HG02884 (cell line): ENCODE measurements at regions not wholly inside any gene's neighbourhood (a gene's known extent, or its start where the extent isn't known, plus 50 kb on each side); places are given as distances from the start of the nearest gene placed in this dataset.
"Not testable (repeated sequence)": the region's sequence is repeated elsewhere in the genome, so short reads cannot be mapped to it uniquely, and the experiment has no call there.

Source experiments
- ATAC-seq: cut with Tn5 transposase; IDR thresholded peaks from one replicate; pipeline ENCODE4 v1.9.1; 2021; ENCODE audit warnings: mild to moderate bottlenecking, moderate library complexity; ENCODE audit not compliant: unreplicated experiment

- no peak for ATAC-seq
Observed at GRCh38 chr6:15082708-15083107, 163.2 kb upstream of the JARID2 start.

DNA sequence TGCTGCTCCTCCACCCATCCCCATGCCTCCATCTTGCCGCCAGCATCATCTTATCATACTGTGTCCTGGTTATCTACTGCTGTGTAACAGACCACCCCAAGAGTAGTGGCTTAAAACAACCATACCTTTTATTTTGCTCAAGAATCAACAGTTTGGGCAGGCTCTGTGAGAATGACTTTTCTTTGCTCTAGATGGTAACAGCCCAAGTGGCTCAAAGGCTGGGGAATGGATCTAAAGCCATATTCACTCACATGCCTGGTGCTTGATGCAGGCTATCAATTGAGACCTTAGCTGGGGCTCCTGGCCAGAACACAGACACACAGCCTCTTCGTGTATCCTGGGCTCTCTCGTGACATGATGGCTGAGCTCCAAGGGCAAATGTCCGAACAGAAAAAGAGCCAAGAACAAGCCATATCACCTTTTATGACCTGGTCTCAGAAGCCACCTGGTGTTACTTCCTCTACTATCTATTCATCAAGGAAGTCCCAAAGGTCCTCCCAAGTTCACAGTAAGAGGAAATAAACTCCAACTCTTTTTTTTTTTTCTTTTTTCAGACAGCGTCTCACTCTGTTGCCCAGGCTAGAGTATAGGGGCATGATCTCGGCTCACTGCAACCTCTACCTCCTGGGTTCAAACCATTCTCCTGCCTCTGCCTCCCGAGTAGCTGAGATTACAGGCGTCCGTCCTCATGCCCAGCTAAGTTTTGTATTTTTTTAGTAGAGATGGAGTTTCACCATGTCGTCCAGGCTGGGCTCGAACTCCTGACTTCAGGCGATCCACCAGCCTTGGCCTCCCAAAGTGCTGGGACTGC, 159.3 kb upstream of the JARID2 start:
- no peak for ATAC-seq

GRCh38 chr6:15087186-15087589, 158.7 kb upstream of the JARID2 start:
- ATAC-seq = no peak

- ATAC-seq = no peak
Observed at GRCh38 chr6:15088904-15089568, 156.8 kb upstream of the JARID2 start.

- no peak for ATAC-seq
Observed at GRCh38 chr6:15089569-15090144, 156.2 kb upstream of the JARID2 start.

- no peak for ATAC-seq
Observed at GRCh38 chr6:15090145-15090579, 155.7 kb upstream of the JARID2 start.

DNA sequence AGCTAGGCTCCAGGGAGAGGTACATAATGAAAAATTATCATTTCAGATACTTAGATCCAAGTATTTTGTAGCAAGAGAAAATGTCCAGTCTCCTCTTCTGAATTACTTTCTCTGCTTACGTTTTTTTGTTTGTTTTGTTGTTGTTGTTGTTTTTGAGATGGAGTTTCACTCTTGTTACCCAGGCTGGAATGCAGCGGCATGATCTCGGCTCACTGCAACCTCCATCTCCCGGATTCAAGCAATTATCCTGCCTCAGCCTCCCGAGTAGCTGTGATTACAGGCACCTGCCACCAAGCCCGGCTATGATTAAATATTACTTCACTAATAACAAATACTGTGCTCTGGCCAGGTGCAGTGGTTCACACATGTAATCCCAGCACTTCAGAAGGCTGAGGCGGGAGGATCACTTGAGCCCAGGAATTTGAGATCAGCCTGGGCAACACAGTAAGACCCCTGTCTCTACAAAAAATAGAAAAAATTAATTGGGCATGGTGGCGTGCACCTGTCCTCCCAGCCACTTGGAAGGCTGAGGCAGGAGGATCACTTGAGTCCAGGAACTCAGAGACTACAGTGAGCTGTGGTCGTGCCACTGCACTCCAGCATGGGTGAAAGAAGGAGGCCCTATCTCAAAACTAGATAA, 155.0 kb upstream of the JARID2 start:
- ATAC-seq = no peak

GRCh38 chr6:15096894-15097837, 148.7 kb upstream of the JARID2 start:
- no peak for ATAC-seq

GRCh38 chr6:15101130-15101529, 144.7 kb upstream of the JARID2 start:
- no peak for ATAC-seq

DNA sequence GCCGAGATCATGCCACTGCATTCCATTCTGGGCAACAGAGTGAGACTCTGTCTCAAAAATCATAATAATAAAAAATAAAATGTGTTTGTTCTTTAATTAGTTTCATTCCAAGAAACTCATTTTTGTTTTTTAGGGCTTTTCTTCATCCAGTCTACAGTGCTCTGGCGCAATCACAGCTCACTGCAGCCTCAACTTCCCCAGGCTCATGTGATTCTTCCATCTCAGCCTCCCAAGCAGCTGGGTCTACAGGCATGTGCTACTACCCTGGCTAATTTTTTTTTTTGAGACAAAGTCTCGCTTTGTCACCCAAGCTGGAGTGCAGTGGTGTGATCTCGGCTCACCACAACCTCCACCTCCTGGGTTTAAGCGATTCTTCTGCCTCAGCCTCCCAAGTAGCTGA, 143.6 kb upstream of the JARID2 start:
- ATAC-seq = no peak

DNA sequence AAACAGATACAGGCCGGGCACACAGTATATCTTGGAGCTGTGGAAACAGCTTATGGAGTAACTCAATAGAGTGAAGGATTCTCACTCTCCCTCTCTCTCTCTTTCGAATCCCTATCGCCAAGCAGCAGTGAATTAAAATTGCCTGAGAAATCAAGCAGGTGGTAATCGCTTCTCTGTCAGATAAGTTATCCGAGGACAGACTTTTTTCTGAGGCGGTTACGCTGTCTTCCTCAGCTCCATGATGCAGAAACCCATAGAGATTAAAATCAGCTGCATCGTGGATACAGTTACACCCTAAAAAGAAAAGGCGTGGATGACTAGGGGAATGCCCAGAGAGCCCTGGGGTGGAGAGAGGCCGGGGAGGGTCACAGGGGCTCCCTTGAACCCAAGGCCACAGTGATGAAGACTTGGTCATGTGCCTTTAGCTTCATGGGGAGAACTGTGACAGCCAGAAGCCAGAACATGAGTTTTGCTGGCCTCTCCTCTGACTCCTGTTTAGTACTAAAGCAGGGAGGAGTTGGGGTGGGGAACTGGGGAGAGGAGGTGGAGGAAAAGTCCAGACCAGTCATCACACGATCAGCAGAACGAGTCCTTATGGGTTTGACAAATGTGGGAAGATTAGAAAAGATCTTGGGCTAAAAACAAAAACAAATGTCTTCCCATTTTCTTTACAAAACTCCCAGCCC, 138.8 kb upstream of the JARID2 start:
- no peak for ATAC-seq

- no peak for ATAC-seq
Observed at GRCh38 chr6:15107644-15108382, 138.1 kb upstream of the JARID2 start.

DNA sequence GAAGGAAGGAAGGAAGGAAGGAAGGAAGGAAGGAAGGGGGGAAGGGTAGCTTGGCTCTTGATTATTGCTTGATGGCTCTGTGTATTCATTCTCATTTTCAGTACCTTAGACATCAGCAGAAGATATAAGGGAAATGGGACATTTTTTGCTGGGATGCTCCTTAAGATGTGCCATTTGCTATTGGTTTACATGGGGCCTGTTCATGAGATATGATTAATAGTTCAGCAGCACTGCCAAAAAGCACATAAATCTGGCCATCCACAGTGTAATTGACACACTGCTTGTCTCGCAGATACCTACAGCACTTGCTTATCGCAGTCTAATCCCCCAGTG, 137.5 kb upstream of the JARID2 start:
- no peak for ATAC-seq

GRCh38 chr6:15109338-15110090, 136.4 kb upstream of the JARID2 start:
- no peak for ATAC-seq

DNA sequence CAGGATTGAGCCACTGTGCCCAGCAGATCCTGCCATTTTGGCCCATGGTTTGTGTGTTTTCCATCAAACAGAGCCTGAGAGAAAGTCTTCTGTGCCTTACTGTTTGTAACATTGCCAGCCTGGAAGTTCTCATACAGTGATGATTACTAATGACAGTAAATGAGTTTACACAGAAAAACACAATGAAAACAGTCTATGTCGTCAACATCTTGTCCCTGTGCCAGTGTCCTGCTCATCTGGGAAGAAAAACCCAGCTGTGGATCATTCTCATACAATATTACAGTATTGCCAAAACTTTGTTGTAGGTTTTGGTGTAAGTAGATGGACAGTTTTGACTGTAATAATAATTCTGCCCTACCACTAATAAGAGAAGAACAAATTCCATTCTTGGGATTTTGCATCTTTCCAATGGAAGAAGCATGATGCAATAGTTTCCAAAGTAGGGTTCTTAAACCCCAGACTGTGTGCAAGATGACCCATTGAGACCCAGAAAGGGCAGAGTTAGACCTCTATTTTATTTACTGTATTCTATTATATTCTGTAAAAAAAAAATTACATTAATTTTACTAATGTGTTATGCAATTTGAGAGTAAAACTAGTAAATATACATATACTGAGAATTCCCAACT, 135.0 kb upstream of the JARID2 start:
- ATAC-seq = no peak

- not testable (repeated sequence) for ATAC-seq
Observed at GRCh38 chr6:15111576-15111975, 134.3 kb upstream of the JARID2 start.

DNA sequence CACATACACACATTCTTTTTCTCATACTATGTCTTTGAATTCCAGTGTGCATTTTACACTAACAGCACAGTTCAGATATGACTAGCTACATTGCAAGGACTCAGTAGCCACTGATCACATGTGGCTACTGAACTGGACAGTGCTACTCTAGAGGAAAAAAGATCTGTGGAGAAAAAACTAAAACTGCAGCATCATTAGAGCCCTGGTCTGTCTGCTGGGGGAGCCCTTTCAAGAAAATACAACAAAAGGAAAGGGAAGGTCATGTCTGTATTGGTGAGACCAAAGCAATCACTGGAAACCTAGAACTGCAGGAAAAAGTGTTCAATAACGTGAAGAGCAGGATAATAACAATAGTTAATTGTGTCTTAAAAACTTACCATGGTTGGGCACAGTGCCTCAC, 132.3 kb upstream of the JARID2 start:
- no peak for ATAC-seq

DNA sequence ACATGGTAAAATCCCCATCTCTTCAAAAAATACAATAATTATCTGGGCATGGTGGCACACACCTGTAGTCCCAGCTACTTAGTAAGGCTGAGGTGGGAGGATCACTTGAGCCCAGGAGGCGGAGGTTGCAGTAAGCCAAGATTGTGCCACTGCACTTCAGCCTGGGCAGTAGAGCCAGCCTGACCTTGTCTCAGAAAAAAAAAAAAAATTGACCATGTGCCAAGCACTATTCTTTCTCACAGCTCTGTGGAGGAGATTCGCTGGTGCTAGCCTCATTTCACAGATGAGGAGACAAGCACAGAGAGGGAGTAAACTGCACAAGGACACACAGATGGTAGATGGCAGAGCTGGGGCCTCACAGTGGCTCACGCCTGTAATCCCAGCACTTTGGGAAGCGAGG, 131.8 kb upstream of the JARID2 start:
- no peak for ATAC-seq
